RWPE1 (cell line): ENCODE measurements at regions not wholly inside any gene's neighbourhood (a gene's known extent, or its start where the extent isn't known, plus 50 kb on each side); places are given as distances from the start of the nearest gene placed in this dataset.

Experiments used
- CTCF ChIA-PET: fragments of 350-600 bp; sonication (Branson Sonifier 250); formaldehyde crosslinking; extraction: SDS; loops from one replicate; lab custom pipeline; 2021; lab: Yijun Ruan, JAX
- POLR2A ChIA-PET: fragments of 400-600 bp; formaldehyde crosslinking; extraction: SDS; loops from one replicate; lab custom pipeline; 2020; ENCODE audit warnings: antibody characterized with exemption; ENCODE audit not compliant: low non-redundant PET; lab: Yijun Ruan, JAX
- DNase-seq: peaks from one replicate; pipeline ENCODE4 v3.0.0; 2012; ENCODE audit warnings: low spot score
- H3K27ac ChIP-seq: fragments of 450-650 bp; 2 replicates; pipeline ENCODE4 v1.5.1; 2017
- TF ChIP-seq, protein P1 (sequence below): fragments of 450-650 bp; conservative IDR thresholded peaks from 2 replicates; pipeline ENCODE4 v1.5.1; 2017; ENCODE audit warnings: low read depth, mild to moderate bottlenecking

DNA sequence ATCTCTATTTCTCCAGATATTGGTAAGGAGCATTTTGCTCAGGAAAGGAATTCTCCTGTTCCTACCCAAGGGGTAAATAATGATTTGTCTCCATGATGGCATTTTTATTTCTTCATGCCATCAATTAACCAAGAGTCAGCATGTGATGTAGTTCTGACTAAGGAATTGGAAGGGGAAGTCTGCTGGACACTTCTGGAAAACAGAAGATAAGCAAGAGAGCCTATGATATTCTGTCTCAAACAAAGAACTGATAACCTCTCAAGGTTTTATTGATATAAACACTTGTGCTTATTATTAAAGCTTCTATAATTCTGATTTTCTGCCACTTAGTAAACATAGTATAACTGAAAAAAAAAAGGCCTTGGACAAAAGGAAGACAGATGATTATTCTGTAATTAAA is 673.0 kb upstream of the CHORDC1 start:
- no peak overlapping the region for H3K27ac ChIP-seq
- POLR2A ChIA-PET = no interaction called here
- TF ChIP-seq, protein P1, sequence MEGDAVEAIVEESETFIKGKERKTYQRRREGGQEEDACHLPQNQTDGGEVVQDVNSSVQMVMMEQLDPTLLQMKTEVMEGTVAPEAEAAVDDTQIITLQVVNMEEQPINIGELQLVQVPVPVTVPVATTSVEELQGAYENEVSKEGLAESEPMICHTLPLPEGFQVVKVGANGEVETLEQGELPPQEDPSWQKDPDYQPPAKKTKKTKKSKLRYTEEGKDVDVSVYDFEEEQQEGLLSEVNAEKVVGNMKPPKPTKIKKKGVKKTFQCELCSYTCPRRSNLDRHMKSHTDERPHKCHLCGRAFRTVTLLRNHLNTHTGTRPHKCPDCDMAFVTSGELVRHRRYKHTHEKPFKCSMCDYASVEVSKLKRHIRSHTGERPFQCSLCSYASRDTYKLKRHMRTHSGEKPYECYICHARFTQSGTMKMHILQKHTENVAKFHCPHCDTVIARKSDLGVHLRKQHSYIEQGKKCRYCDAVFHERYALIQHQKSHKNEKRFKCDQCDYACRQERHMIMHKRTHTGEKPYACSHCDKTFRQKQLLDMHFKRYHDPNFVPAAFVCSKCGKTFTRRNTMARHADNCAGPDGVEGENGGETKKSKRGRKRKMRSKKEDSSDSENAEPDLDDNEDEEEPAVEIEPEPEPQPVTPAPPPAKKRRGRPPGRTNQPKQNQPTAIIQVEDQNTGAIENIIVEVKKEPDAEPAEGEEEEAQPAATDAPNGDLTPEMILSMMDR = no peak
- DNase-seq = no peak
- CTCF ChIA-PET = no interaction called here

DNA sequence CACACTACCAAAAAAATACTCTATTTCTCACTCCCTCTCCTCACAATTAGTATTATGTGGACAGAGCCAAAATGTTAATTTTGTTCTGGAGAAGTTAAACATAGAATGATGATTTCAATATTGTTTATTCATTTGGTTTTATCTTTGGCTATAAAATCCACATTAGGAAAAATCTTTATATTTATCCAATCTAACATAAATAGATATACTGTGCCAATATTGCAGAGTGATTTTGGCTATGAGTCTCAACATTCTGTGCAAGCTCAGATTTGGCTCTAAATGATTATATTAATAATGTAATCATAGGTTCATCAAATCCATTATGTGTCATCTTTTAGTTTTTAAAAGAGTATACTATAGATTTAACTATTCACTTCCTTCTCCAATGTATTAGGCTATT is 667.5 kb upstream of the CHORDC1 start:
- H3K27ac ChIP-seq = no peak overlapping the region
- ChIA-PET CTCF (no interaction called here), POLR2A (no interaction called here)
- DNase-seq = no peak
- TF ChIP-seq, protein P1 = no peak

DNA sequence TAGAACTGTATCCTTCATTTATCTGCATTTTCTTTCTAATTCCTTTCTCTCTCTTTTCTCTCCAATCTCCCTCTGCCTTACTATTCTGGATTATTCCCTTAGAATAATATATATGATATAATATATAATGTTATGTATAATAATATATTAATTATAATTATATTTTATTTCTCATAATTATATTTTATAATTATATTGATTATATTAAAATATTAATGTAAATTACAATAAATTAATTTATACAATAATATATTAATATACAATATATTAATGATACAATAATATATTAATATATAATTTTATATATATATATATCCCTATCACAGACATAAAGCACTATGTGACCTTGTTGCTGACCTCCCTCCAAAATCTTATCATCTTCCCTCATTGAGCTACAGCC is 661.3 kb upstream of the CHORDC1 start:
- ChIA-PET CTCF (no interaction called here), POLR2A (no interaction called here)
- no peak overlapping the region for H3K27ac ChIP-seq
- DNase-seq = no peak
- TF ChIP-seq, protein P1 = no peak

GRCh38 chr11:90874986-90875385 is 652.1 kb upstream of the CHORDC1 start:
- TF ChIP-seq, protein P1 = no peak
- peak; percentile 38 for DNase-seq
- CTCF ChIA-PET = interaction anchor here (0.6 to 0.7 kb wide), 2 partner anchors 22 to 235 kb away, joined by 3 read pairs; no protein-coding TSS in a partner anchor
- H3K27ac ChIP-seq = no peak overlapping the region
- POLR2A ChIA-PET = no interaction called here

DNA sequence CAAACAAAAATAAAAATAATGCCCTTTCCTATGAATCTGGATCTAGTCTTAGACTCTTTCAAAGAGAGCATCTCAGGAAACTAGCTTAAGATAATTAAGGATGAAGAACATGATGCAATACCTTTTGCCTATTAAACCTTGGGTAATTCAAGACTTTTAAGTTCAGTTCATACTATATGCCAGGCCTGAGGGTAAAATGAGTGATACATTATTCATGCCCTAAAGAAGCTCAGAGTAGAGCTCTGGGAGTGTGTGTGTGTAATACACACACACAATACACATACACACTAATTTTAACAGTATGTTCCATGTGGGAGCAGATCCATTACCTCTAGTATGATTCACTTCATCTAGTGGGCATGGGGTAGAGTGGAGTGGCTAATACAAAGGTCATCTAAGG is 651.4 kb upstream of the CHORDC1 start:
- no peak overlapping the region for H3K27ac ChIP-seq
- DNase-seq = peak; percentile 33
- ChIA-PET CTCF (interaction anchor here (0.5 kb wide), 1 partner anchor 116 kb away, joined by 3 read pairs; no protein-coding TSS in a partner anchor), POLR2A (no interaction called here)
- TF ChIP-seq, protein P1 = no peak

GRCh38 chr11:90867416-90867815 is 644.6 kb upstream of the CHORDC1 start:
- DNase-seq = no peak
- TF ChIP-seq, protein P1 = no peak
- ChIA-PET POLR2A (no interaction called here), CTCF (no interaction called here)
- H3K27ac ChIP-seq = no peak overlapping the region
